ENCODE measurements at regions not wholly inside any gene's neighbourhood (a gene's known extent, or its start where the extent isn't known, plus 50 kb on each side); places are given as distances from the start of the nearest gene placed in this dataset.

DNA sequence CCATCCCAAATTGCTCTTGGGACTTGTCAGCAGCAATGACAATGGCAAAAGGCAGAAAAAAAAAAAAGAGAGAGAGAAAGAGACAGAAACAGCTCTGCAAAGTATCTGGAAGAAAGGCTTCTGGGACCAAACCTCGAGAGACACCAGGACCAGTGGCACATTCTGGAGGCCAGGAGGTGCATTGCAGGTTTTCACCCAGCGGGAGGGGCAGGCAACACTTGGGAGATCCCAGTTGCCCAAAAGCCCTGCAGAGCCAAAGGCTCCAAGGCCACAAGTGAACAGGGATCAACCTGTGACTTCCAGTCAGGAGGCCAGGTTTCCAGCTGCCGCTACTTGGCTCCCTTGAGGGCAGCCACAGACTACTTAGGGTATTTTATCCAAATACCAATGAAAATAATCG is 110.8 kb upstream of the CDH5 start:
- DNase-seq: no peak
- Histone ChIP-seq H3K36me3 (no peaks in the 10 kb centered on the region), H3K9me3 (no peaks in the 10 kb centered on the region), H3K4me3 (no peak overlapping the region), H3K4me1 (peaks cover 4 to 13% (median 10%) of the 10 kb centered on the region in 4 donors), H3K27me3 (no peaks in the 10 kb centered on the region), H3K27ac (no peak overlapping the region)
- WGBS, 5 donors: 67 to 88% (median 78%) methylated on average over 4 of the region's 4 CpGs
- TF ChIP-seq, protein P1, sequence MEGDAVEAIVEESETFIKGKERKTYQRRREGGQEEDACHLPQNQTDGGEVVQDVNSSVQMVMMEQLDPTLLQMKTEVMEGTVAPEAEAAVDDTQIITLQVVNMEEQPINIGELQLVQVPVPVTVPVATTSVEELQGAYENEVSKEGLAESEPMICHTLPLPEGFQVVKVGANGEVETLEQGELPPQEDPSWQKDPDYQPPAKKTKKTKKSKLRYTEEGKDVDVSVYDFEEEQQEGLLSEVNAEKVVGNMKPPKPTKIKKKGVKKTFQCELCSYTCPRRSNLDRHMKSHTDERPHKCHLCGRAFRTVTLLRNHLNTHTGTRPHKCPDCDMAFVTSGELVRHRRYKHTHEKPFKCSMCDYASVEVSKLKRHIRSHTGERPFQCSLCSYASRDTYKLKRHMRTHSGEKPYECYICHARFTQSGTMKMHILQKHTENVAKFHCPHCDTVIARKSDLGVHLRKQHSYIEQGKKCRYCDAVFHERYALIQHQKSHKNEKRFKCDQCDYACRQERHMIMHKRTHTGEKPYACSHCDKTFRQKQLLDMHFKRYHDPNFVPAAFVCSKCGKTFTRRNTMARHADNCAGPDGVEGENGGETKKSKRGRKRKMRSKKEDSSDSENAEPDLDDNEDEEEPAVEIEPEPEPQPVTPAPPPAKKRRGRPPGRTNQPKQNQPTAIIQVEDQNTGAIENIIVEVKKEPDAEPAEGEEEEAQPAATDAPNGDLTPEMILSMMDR (IDR thresholded peaks at IDR 0.05): no peak
- no peak for TF ChIP-seq POLR2A (IDR thresholded peaks at IDR 0.05)
- no peak for TF ChIP-seq EP300 (IDR thresholded peaks at IDR 0.05)
- TF ChIP-seq POLR2AphosphoS5 (IDR thresholded peaks at IDR 0.05): no peak
- intact Hi-C loops (cut with DNase I; ENCODE audit: low total_unique reads): no loop called here

DNA sequence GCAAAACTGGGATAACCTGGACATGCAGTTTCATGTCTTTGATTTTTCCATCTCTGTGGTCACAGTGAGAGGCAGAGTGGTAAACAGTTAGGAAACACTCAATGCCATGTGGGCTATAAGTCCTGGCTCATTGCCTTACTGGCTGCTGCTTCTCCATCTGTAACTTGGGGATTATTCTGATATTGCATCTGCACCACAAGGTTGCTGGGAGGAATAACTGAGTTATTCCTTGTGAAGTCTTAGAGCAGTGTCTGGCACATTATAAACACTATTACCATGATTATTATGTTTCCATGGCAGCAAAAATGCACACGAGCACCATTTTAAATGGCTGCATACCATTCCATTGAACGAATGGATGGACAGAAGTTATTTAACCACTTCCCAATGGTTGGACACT is 111.7 kb upstream of the CDH5 start:
- TF ChIP-seq, protein P1 (IDR thresholded peaks at IDR 0.05): no peak
- no peak for TF ChIP-seq POLR2AphosphoS5 (IDR thresholded peaks at IDR 0.05)
- intact Hi-C loops (cut with DNase I; ENCODE audit: low total_unique reads): no loop called here
- H3K9me3 ChIP-seq: no peaks in the 10 kb centered on the region
- H3K27ac ChIP-seq: no peak overlapping the region
- peaks cover 5 to 18% (median 11%) of the 10 kb centered on the region in 4 donors for H3K4me1 ChIP-seq
- DNase-seq: no peak
- no peaks in the 10 kb centered on the region for H3K27me3 ChIP-seq
- no peaks in the 10 kb centered on the region for H3K36me3 ChIP-seq
- H3K4me3 ChIP-seq: no peak overlapping the region
- WGBS, 5 donors: 55 to 80% (median 67%) methylated on average over 2 of the region's 2 CpGs

DNA sequence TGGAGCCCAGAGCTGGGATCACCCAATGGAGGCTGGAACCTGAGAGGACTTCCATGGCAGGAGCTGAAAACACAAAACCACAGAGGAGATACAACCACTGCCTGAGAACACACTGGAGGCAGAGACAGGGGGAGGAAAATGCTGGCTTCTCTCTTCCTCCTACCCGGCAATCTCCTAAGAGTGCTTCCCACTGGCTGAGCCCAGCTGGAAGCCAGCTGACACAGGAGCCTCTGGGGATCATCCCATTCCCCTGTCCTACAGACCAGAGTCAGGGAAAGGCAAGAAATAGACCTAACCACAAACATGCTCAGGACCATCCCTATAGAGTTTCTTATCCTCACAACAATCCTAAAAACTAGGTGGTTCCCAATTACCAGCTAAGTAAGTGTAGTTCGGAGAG is 112.4 kb upstream of the CDH5 start:
- peaks cover 5 to 18% (median 11%) of the 10 kb centered on the region in 4 donors for H3K4me1 ChIP-seq
- TF ChIP-seq, protein P1 (IDR thresholded peaks at IDR 0.05): no peak
- TF ChIP-seq POLR2A (IDR thresholded peaks at IDR 0.05): no peak
- no peak for TF ChIP-seq EP300 (IDR thresholded peaks at IDR 0.05)
- no peak for TF ChIP-seq POLR2AphosphoS5 (IDR thresholded peaks at IDR 0.05)
- no peaks in the 10 kb centered on the region for H3K9me3 ChIP-seq
- DNase-seq: no peak
- no peaks in the 10 kb centered on the region for H3K36me3 ChIP-seq
- H3K27ac ChIP-seq: no peak overlapping the region
- H3K27me3 ChIP-seq: no peaks in the 10 kb centered on the region
- intact Hi-C loops (cut with DNase I; ENCODE audit: low total_unique reads): no loop called here
- no peak overlapping the region for H3K4me3 ChIP-seq
- WGBS, 5 donors: 70 to 89% (median 86%) methylated on average over 2 of the region's 2 CpGs

DNA sequence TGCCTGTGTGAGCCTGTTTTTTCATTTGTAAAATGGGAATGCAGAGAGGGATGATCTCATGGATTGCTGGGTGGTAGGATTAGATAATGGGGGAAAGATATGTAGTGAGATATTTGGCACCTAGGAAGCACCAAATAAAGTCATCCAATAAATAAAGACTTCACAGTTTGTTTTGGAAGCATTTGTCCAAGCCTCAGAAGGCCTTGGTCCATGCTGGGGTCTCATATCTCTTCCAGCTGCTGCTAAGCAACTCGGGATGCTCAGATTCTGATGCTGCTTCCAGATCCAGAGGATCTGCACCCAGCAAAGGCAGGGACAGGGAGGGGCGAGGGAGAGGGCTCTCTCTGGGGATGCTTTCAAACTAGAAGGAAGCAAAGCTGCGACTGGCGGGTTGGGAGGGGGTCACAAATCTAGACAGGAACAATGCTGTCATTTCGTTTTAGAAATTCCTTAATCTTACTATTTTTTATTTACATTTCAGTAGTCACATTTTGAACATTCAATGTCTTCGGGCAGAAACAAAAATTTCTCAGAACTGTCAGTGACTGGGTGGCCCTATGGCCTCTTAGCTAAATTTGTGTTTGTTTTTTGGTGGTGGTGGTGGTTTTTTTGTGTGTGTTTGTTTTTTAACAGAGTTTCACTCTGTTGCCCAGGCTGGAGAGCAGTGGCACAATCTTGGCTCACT is 114.9 kb upstream of the CDH5 start:
- TF ChIP-seq POLR2AphosphoS5 (IDR thresholded peaks at IDR 0.05) (no peak), POLR2A (IDR thresholded peaks at IDR 0.05) (no peak), EP300 (IDR thresholded peaks at IDR 0.05) (no peak)
- TF ChIP-seq, protein P1 (IDR thresholded peaks at IDR 0.05): no peak
- Histone ChIP-seq H3K4me1 (peaks cover 5 to 30% (median 11%) of the 10 kb centered on the region in 4 donors), H3K36me3 (no peaks in the 10 kb centered on the region), H3K4me3 (no peak overlapping the region), H3K27ac (peak overlapping the region in 2 of 5 donors; percentile 45 to 49), H3K27me3 (no peaks in the 10 kb centered on the region), H3K9me3 (no peaks in the 10 kb centered on the region)
- WGBS, 5 donors: 60 to 71% (median 63%) methylated on average over 6 of the region's 6 CpGs
- no peak for DNase-seq
- intact Hi-C loops (cut with DNase I; ENCODE audit: low total_unique reads): no loop called here
